SU-DHL-6 (cell line): ENCODE measurements at regions not wholly inside any gene's neighbourhood (a gene's known extent, or its start where the extent isn't known, plus 50 kb on each side); places are given as distances from the start of the nearest gene placed in this dataset.

Experiments
- H2AFZ ChIP-seq: fragments of 200-600 bp; sonication (generic); 2 replicates; pipeline ENCODE4 v1.6.1; 2014; ENCODE audit warnings: low read depth, mild to moderate bottlenecking, moderate library complexity, mixed read lengths, antibody characterized with exemption, low read length; ENCODE audit not compliant: severe bottlenecking
- H3F3A ChIP-seq: fragments of 200-600 bp; shearing (Covaris generic); 2 replicates; pipeline ENCODE4 v1.6.0; 2016; ENCODE audit warnings: antibody characterized with exemption, mild to moderate bottlenecking; ENCODE audit not compliant: insufficient read depth
- H3K27ac ChIP-seq: fragments of 200-600 bp; sonication (generic); 2 replicates; pipeline ENCODE4 v1.5.1; 2016; ENCODE audit warnings: low read depth, mild to moderate bottlenecking, low read length, moderate library complexity, mixed read lengths
- H3K27me3 ChIP-seq: fragments of 200-600 bp; sonication (generic), shearing (Covaris generic); 2 replicates; pipeline ENCODE4 v1.6.0; 2014; ENCODE audit warnings: mild to moderate bottlenecking, low read length
- H3K36me3 ChIP-seq: fragments of 200-600 bp; sonication (generic); 2 replicates; pipeline ENCODE4 v1.6.1; 2014; ENCODE audit warnings: mild to moderate bottlenecking, low read length, mixed read lengths
- H3K4me2 ChIP-seq: fragments of 300-600, 200-600 bp; shearing (Covaris generic), sonication (generic); 2 replicates; pipeline ENCODE4 v1.6.0; 2014; ENCODE audit warnings: low read length, low read depth, mild to moderate bottlenecking; ENCODE audit not compliant: poor library complexity, severe bottlenecking
- H3K4me3 ChIP-seq: fragments of 200-600 bp; sonication (generic); 2 replicates; pipeline ENCODE4 v1.5.1; 2014; ENCODE audit warnings: antibody characterized with exemption, low read length, mild to moderate bottlenecking, mixed read lengths; ENCODE audit not compliant: insufficient read depth, poor library complexity, severe bottlenecking
- H3K79me2 ChIP-seq: fragments of 200-600 bp; sonication (generic); 2 replicates; pipeline ENCODE4 v1.6.1; 2014; ENCODE audit warnings: mild to moderate bottlenecking, low read length, moderate library complexity; ENCODE audit not compliant: insufficient read depth
- H3K9ac ChIP-seq: fragments of 200-600 bp; sonication (generic); 2 replicates; pipeline ENCODE4 v1.7.0; 2014; ENCODE audit warnings: mild to moderate bottlenecking, low read length
- H3K9me2 ChIP-seq: fragments of 200-600 bp; sonication (generic); replicated peaks from 2 replicates; pipeline ENCODE4 v1.6.1; 2014; ENCODE audit warnings: low read length; ENCODE audit not compliant: insufficient read depth
- H3K9me3 ChIP-seq: fragments of 200-600 bp; sonication (generic); 2 replicates; pipeline ENCODE4 v1.6.1; 2014; ENCODE audit warnings: low read length, mixed read lengths; ENCODE audit not compliant: insufficient read depth
- H4K20me1 ChIP-seq: fragments of 200-600 bp; sonication (generic); 2 replicates; pipeline ENCODE4 v1.6.1; 2014; ENCODE audit warnings: low read depth, mild to moderate bottlenecking, antibody characterized with exemption, low read length, moderate library complexity, mixed read lengths
- EZH2phosphoT487 ChIP-seq: fragments of 200-600 bp; sonication (generic), shearing (Covaris generic); conservative IDR thresholded peaks from 2 replicates; pipeline ENCODE4 v1.6.1; 2018; ENCODE audit warnings: mild to moderate bottlenecking, antibody characterized with exemption, low read length, moderate library complexity, mixed read lengths
- TF ChIP-seq, protein P1 (sequence below): fragments of 200-600 bp; sonication (generic); IDR thresholded peaks from one replicate; pipeline ENCODE4 v1.5.1; 2017; ENCODE audit warnings: antibody characterized with exemption, mild to moderate bottlenecking, low read length, moderate library complexity; ENCODE audit not compliant: insufficient read depth, poor library complexity, severe bottlenecking

DNA sequence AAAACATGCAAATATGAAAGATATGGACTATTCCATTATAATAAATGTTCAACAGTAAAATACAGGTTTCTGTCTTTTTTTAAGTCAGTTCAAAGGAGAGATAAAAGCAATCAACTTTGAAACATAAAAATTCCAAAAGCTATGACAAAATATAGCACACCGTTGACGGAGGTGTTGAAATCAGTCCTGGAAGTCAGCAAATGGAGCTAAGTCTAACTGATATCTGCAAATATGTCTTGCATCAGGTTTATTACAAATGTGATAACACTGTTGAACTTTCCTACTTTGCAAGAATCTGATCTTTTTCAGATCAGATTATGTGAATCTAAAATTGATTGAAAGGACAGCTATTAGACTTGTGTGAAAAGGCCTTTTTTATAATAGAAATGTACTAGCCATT is 300.7 kb downstream of the SHOX2 start:
- Histone ChIP-seq H3K79me2 (no peaks in the 10 kb centered on the region), H3K4me3 (no peak overlapping the region), H3K4me2 (no peak overlapping the region), H3K27ac (no peak overlapping the region), H3K9me3 (no peaks in the 10 kb centered on the region), H3F3A (no peaks in the 10 kb centered on the region), H3K9me2 (no peaks in the 10 kb centered on the region), H3K9ac (no peak overlapping the region), H3K27me3 (no peaks in the 10 kb centered on the region), H2AFZ (no peak overlapping the region), H3K36me3 (no peaks in the 10 kb centered on the region), H4K20me1 (no peaks in the 10 kb centered on the region)
- TF ChIP-seq EZH2phosphoT487 = no peak
- TF ChIP-seq, protein P1, sequence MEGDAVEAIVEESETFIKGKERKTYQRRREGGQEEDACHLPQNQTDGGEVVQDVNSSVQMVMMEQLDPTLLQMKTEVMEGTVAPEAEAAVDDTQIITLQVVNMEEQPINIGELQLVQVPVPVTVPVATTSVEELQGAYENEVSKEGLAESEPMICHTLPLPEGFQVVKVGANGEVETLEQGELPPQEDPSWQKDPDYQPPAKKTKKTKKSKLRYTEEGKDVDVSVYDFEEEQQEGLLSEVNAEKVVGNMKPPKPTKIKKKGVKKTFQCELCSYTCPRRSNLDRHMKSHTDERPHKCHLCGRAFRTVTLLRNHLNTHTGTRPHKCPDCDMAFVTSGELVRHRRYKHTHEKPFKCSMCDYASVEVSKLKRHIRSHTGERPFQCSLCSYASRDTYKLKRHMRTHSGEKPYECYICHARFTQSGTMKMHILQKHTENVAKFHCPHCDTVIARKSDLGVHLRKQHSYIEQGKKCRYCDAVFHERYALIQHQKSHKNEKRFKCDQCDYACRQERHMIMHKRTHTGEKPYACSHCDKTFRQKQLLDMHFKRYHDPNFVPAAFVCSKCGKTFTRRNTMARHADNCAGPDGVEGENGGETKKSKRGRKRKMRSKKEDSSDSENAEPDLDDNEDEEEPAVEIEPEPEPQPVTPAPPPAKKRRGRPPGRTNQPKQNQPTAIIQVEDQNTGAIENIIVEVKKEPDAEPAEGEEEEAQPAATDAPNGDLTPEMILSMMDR = no peak

DNA sequence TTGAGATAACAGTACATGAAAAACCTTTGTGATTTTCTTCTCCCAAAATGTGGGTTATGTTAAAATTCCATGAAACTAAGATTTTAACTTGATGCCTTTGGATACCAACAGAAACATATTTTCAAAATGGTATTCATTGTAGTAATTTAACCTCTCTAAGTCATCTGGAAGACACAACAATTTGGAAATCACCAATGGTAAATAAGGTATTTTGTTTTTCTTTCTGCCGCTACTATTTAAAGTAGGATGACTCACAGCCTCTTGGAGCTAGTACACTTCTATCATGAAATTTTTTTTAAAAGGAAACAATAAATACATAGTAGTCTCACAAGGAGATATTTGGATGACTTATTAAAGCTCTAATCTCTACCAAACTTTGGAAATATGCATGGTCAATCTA is 291.6 kb upstream of the VEPH1 start:
- TF ChIP-seq, protein P1 = no peak
- no peak for TF ChIP-seq EZH2phosphoT487
- H3K9me2 ChIP-seq = no peaks in the 10 kb centered on the region
- H3K27me3 ChIP-seq = no peaks in the 10 kb centered on the region
- no peaks in the 10 kb centered on the region for H4K20me1 ChIP-seq
- H3K79me2 ChIP-seq = no peaks in the 10 kb centered on the region
- H3F3A ChIP-seq = no peaks in the 10 kb centered on the region
- no peak overlapping the region for H3K9ac ChIP-seq
- H3K9me3 ChIP-seq = no peaks in the 10 kb centered on the region
- H3K4me2 ChIP-seq = no peak overlapping the region
- no peak overlapping the region for H2AFZ ChIP-seq
- no peaks in the 10 kb centered on the region for H3K36me3 ChIP-seq
- no peak overlapping the region for H3K27ac ChIP-seq
- no peak overlapping the region for H3K4me3 ChIP-seq

DNA sequence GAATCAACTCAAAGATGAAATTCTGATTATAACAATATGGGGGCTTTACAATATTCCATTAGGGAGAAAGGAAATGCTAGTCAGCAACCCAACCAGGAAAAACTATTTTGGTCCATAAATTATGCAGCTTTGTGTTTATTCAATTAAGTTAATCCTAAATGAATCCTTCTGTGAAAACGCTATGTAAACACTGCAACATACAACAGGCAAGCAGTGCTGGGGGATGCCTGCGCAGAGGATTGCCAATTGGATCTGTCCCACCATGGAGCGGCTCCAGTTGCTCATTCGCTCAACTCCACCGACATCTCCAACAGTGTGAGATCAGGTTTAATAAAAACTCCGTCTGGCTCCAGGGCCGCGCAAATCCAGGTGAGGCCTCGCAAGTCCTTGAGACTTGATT is 290.5 kb upstream of the VEPH1 start:
- TF ChIP-seq, protein P1 = no peak
- no peak for TF ChIP-seq EZH2phosphoT487
- H3K36me3 ChIP-seq = no peaks in the 10 kb centered on the region
- no peaks in the 10 kb centered on the region for H3K27me3 ChIP-seq
- H3K4me3 ChIP-seq = no peak overlapping the region
- no peak overlapping the region for H3K9ac ChIP-seq
- no peaks in the 10 kb centered on the region for H4K20me1 ChIP-seq
- no peak overlapping the region for H3K27ac ChIP-seq
- no peaks in the 10 kb centered on the region for H3F3A ChIP-seq
- no peaks in the 10 kb centered on the region for H3K9me2 ChIP-seq
- no peaks in the 10 kb centered on the region for H3K9me3 ChIP-seq
- H2AFZ ChIP-seq = no peak overlapping the region
- no peak overlapping the region for H3K4me2 ChIP-seq
- H3K79me2 ChIP-seq = no peaks in the 10 kb centered on the region
